Adrenal gland (tissue), 5 donors: ENCODE measurements at regions not wholly inside any gene's neighbourhood (a gene's known extent, or its start where the extent isn't known, plus 50 kb on each side); places are given as distances from the start of the nearest gene placed in this dataset.

Experiments
- CTCF ChIP-seq, 6 experiments: fragments of 450-650 bp in 4 of 6; fragments of 200-600 bp in 2 of 6; sonication (generic) in 1 of 6; IDR thresholded peaks; 1 replicate in 5 of 6; 2 replicates in 1 of 6; pipeline versions ENCODE4 v1.5.1 to v1.8.0; 2016 to 2021; ENCODE audit warnings: antibody characterized with exemption in 6 of 6, mild to moderate bottlenecking in 2 of 6, moderate library complexity in 1 of 6
- POLR2A ChIP-seq, 2 donors: fragments of 450-650 bp; IDR thresholded peaks; one replicate each; pipeline ENCODE4 v1.6.1; 2017; ENCODE audit warnings: antibody characterized with exemption in 2 of 2, mild to moderate bottlenecking in 2 of 2, moderate library complexity in 1 of 2
- donor health status: DM: no; HTN: no; CAD: no.

GRCh38 chrX:34509394-34509793 lies 147.7 kb downstream of the TMEM47 start:
- TF ChIP-seq CTCF (IDR thresholded peaks at IDR 0.05) = no peak
- no peak for TF ChIP-seq POLR2A (IDR thresholded peaks at IDR 0.05)
